ENCODE measurements at regions not wholly inside any gene's neighbourhood (a gene's known extent, or its start where the extent isn't known, plus 50 kb on each side); places are given as distances from the start of the nearest gene placed in this dataset.

DNA sequence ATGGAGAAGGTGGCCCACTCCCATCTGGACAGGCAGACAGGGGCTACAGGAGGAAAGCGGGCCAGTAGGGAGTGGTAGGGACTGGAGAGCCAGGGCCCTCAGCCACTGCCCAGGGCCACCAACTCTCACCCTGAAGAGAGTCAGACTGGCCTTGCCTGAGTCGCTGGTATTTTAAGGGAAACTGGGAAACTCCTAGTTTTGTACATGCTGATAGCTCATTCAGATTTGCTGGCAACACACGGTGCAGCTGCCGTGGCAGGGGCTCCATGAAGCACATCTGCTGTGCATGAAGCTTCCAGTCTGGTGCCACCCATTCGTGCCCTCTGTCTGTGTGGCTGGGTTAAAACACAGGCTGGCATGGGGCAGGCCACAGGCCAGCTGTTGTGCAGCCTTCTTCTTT lies 137.3 kb upstream of the GLI2 start (continued):
- no peak for TF ChIP-seq HDAC3 (IDR thresholded peaks at IDR 0.05; ENCODE audit: borderline replicate concordance, partially characterized antibody)
- TF ChIP-seq, protein P1, sequence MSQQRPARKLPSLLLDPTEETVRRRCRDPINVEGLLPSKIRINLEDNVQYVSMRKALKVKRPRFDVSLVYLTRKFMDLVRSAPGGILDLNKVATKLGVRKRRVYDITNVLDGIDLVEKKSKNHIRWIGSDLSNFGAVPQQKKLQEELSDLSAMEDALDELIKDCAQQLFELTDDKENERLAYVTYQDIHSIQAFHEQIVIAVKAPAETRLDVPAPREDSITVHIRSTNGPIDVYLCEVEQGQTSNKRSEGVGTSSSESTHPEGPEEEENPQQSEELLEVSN (IDR thresholded peaks at IDR 0.05; ENCODE audit: borderline replicate concordance in 1 of 2, extremely low read depth in 1 of 2, insufficient read depth in 1 of 2, insufficient read length in 1 of 2, low read depth in 1 of 2, low read length in 1 of 2, poor library complexity in 1 of 2, severe bottlenecking in 1 of 2), result no peak
- TF ChIP-seq ZC3H4 (CRISPR knock-in tag; IDR thresholded peaks at IDR 0.05; ENCODE audit: borderline replicate concordance), result no peak
- TF ChIP-seq ZNF75A (CRISPR knock-in tag; IDR thresholded peaks at IDR 0.05), result no peak
- no peak for TF ChIP-seq CBX5 (IDR thresholded peaks at IDR 0.05; ENCODE audit: borderline replicate concordance, low read depth)
- TF ChIP-seq SMARCA4 (IDR thresholded peaks at IDR 0.05), result no peak
- no peak for TF ChIP-seq ZFP30 (CRISPR knock-in tag; IDR thresholded peaks at IDR 0.05; ENCODE audit: borderline replicate concordance)
- no peak for TF ChIP-seq SMAD4 (CRISPR knock-in tag; conservative IDR thresholded peaks at IDR 0.05)

DNA sequence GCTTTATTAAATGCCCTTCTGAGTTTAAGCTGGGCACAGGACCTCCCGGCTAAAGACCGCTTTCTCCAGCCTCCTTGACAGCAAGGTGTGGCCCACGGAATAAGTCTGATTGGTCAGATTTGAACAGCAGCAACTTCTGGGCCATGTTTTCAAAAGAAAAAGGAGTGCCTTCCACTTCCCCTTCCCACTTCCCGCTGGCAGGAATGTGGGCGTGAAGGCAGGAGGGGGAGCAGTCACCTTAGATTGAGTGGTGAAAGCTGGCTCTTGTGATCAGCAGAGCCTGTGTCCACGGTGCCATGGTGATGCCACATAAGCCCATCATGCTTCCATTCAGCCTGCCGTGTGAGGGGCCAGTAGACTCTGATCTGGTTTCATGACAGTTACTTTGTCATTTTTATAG lies 136.6 kb upstream of the GLI2 start:
- no peak overlapping the region for H3K4me3 ChIP-seq
- FAIRE-seq, result no peak
- TF ChIP-seq MYC (IDR thresholded peaks at IDR 0.05; ENCODE audit: low read depth, low read length), result no peak
- no peak for TF ChIP-seq MYC (CRISPR knock-in tag; IDR thresholded peaks at IDR 0.05; ENCODE audit: borderline replicate concordance, low read depth)
- TF ChIP-seq MTA1 (IDR thresholded peaks at IDR 0.05; ENCODE audit: borderline replicate concordance), result no peak
- intact Hi-C loops (cut with micrococcal nuclease), result no loop called here
- no peaks in the 10 kb centered on the region for H3K4me1 ChIP-seq (replicated peaks in 1 of 2; ENCODE audit: control insufficient read depth in 2 of 2, insufficient read depth in 2 of 2, low read length in 2 of 2)
- BruUV-seq (replicated peaks), result no TSS peak
- H3K4me2 ChIP-seq (ENCODE audit: insufficient read depth, low read length), result no peak overlapping the region
- peaks cover 10 to 80% of the 10 kb centered on the region in 2 experiments; a peak in 3 of 5 replicates for H3K27me3 ChIP-seq (ENCODE audit: control insufficient read depth in 2 of 2, insufficient read depth in 2 of 2, low read length in 2 of 2)
- no peaks in the 10 kb centered on the region for H3K79me2 ChIP-seq (ENCODE audit: control insufficient read depth, insufficient read depth, low read length)
- H2AFZ ChIP-seq (ENCODE audit: low read depth, low read length), result no peak overlapping the region
- H3K36me3 ChIP-seq (ENCODE audit: control insufficient read depth, insufficient read depth, low read length), result no peaks in the 10 kb centered on the region
- in situ Hi-C loops (cut with MboI), result no loop called here
- no peaks in the 10 kb centered on the region for H3K9me3 ChIP-seq (replicated peaks; ENCODE audit: control insufficient read depth, insufficient read depth, low read depth, low read length)
- H3K9ac ChIP-seq (ENCODE audit: insufficient read depth in 1 of 2, low read depth in 2 of 2, low read length in 2 of 2), result no peak overlapping the region
- no peak overlapping the region for H3K27ac ChIP-seq (ENCODE audit: extremely low read depth, low read depth, low read length)
- DNase-seq (ENCODE audit: extremely low read depth in 1 of 4, low spot score in 3 of 4), result no peak
- no peak for ATAC-seq
- 0% methylated on average over 7 of the region's 7 CpGs for WGBS (ENCODE audit: insufficient coverage, low coverage, missing lambda C conversion rate)
- H3K9me1 ChIP-seq (ENCODE audit: control insufficient read depth, insufficient read depth, low read length), result no peaks in the 10 kb centered on the region
- ChIA-PET CTCF (ENCODE audit: low intra/inter-chr PET ratio) (no interaction called here), POLR2A (no interaction called here)
- 0 out of 2 replicates have a peak, but pooled peaks cover 3% of the 10 kb centered on the region for H4K20me1 ChIP-seq (replicated peaks; ENCODE audit: control insufficient read depth, insufficient read depth, low read length)
